ENCODE measurements at regions not wholly inside any gene's neighbourhood (a gene's known extent, or its start where the extent isn't known, plus 50 kb on each side); places are given as distances from the start of the nearest gene placed in this dataset.

DNA sequence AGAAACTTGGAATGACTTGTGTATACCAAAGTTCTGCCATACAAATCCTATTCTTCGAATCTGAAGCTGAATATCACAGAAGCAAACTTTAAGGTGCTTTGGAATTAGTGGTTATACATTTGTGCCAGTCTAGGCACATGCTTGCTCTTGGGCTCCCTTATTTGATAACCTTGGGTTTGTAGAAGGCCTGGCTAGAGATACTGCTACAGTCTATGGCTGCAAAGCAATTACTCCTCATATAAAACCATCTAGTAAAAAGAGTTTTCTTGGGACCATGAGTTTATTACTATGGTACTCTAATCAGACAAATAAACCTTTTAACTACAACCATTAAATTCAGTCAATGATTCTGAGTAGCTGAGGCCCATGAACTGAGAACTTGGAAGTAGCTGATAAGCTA is 92.5 kb upstream of the SLC13A1 start:
- no peak for TF ChIP-seq EP300 (IDR thresholded peaks at IDR 0.05)
- TF ChIP-seq CTCF (IDR thresholded peaks at IDR 0.05) = no peak
- no peak for TF ChIP-seq POLR2A (IDR thresholded peaks at IDR 0.05; ENCODE audit: low read depth)
- no peak for TF ChIP-seq POLR2AphosphoS5 (IDR thresholded peaks at IDR 0.05)
- Histone ChIP-seq H3K9me3 (no peaks in the 10 kb centered on the region), H3K4me1 (no peaks in the 10 kb centered on the region), H3K27ac (replicated peaks in 1 of 4) (no peak overlapping the region), H3K27me3 (no peaks in the 10 kb centered on the region), H3K4me3 (no peak overlapping the region), H3K36me3 (no peaks in the 10 kb centered on the region)
- DNase-seq (ENCODE audit: extremely low spot score) = no peak
- 75% methylated on average over 1 of the region's 1 CpG for WGBS
- intact Hi-C loops (cut with DNase I) = no loop called here

- no peak for DNase-seq (ENCODE audit: extremely low spot score)
- no peak overlapping the region for H3K4me3 ChIP-seq
- no peaks in the 10 kb centered on the region for H3K4me1 ChIP-seq
- no peak overlapping the region for H3K27ac ChIP-seq (replicated peaks in 1 of 4)
- no peaks in the 10 kb centered on the region for H3K9me3 ChIP-seq
- no peak for TF ChIP-seq POLR2A (IDR thresholded peaks at IDR 0.05; ENCODE audit: low read depth)
- TF ChIP-seq POLR2AphosphoS5 (IDR thresholded peaks at IDR 0.05) = no peak
- no peak for TF ChIP-seq EP300 (IDR thresholded peaks at IDR 0.05)
- no peaks in the 10 kb centered on the region for H3K27me3 ChIP-seq
- intact Hi-C loops (cut with DNase I) = no loop called here
- H3K36me3 ChIP-seq = no peaks in the 10 kb centered on the region
Observed at GRCh38 chr7:123289200-123289599, 89.4 kb upstream of the SLC13A1 start.

DNA sequence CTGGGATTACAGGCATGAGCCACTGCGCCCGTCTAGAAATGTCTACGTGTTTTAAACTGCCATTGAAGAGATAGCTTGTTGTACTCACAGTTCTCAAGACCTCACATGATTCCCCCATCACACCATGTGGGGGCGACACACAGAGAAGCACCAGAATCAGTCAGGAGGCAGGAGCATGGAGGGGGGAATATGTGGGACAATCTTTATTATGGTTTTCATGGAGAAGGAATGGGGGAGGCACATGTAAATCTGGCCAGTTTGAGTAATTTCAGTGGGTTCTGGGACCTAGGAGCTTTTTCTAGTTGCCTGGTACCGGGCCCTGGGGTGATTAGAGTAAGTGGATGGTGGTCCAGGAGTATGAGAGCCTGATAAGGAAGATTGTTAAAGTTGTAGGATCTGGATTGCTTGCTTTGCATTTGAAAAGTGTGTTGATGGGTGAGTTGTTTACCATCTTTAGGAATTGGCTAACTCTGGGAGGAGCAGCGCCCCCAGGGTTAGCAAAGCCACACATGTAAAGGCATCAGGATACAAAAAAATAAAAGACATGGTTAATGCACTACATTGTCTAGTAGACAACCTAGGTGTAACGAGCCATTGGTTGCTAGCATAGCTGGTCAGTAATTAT is 85.4 kb upstream of the SLC13A1 start:
- Histone ChIP-seq H3K4me3 (no peak overlapping the region), H3K9me3 (no peaks in the 10 kb centered on the region), H3K36me3 (no peaks in the 10 kb centered on the region), H3K27me3 (no peaks in the 10 kb centered on the region), H3K27ac (replicated peaks in 1 of 4) (no peak overlapping the region), H3K4me1 (no peaks in the 10 kb centered on the region)
- 70% methylated on average over 7 of the region's 7 CpGs for WGBS
- intact Hi-C loops (cut with DNase I) = no loop called here
- no peak for TF ChIP-seq POLR2A (IDR thresholded peaks at IDR 0.05; ENCODE audit: low read depth)
- no peak for TF ChIP-seq POLR2AphosphoS5 (IDR thresholded peaks at IDR 0.05)
- no peak for TF ChIP-seq CTCF (IDR thresholded peaks at IDR 0.05)
- no peak for TF ChIP-seq EP300 (IDR thresholded peaks at IDR 0.05)
- no peak for DNase-seq (ENCODE audit: extremely low spot score)

DNA sequence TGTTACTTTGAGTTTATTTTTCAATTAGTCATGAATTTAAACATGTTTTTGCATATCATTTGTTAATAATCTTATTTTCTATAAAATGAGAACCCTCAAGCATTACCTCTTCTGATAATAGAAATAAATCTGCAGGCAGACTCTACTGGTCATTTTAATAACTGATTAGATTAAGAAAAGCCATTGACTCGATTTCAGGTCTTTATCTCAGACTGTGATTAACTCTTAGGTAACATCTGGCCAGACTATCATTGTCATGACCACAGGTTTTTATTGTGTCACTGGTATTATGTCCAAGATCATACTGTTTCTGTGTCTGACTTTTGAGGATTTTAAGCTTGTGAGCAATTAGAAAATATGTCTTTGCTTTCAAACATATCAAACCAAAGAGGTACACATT is 83.6 kb upstream of the SLC13A1 start:
- Histone ChIP-seq H3K9me3 (no peaks in the 10 kb centered on the region), H3K36me3 (no peaks in the 10 kb centered on the region), H3K27ac (replicated peaks in 1 of 4) (no peak overlapping the region), H3K4me1 (no peaks in the 10 kb centered on the region), H3K4me3 (no peak overlapping the region), H3K27me3 (no peaks in the 10 kb centered on the region)
- 69% methylated on average over 1 of the region's 1 CpG for WGBS
- TF ChIP-seq POLR2A (IDR thresholded peaks at IDR 0.05; ENCODE audit: low read depth) (no peak), CTCF (IDR thresholded peaks at IDR 0.05) (no peak), EP300 (IDR thresholded peaks at IDR 0.05) (no peak), POLR2AphosphoS5 (IDR thresholded peaks at IDR 0.05) (no peak)
- intact Hi-C loops (cut with DNase I) = no loop called here
- DNase-seq (ENCODE audit: extremely low spot score) = no peak

- no peak for DNase-seq (ENCODE audit: extremely low spot score)
- H3K27me3 ChIP-seq = no peaks in the 10 kb centered on the region
- H3K4me3 ChIP-seq = no peak overlapping the region
- intact Hi-C loops (cut with DNase I) = no loop called here
- TF ChIP-seq EP300 (IDR thresholded peaks at IDR 0.05) = no peak
- no peak for TF ChIP-seq POLR2A (IDR thresholded peaks at IDR 0.05; ENCODE audit: low read depth)
- TF ChIP-seq POLR2AphosphoS5 (IDR thresholded peaks at IDR 0.05) = no peak
- TF ChIP-seq CTCF (IDR thresholded peaks at IDR 0.05) = no peak
- no peaks in the 10 kb centered on the region for H3K9me3 ChIP-seq
- no peak overlapping the region for H3K27ac ChIP-seq (replicated peaks in 1 of 4)
- no peaks in the 10 kb centered on the region for H3K4me1 ChIP-seq
- H3K36me3 ChIP-seq = no peaks in the 10 kb centered on the region
Observed at GRCh38 chr7:123282181-123282580, 82.4 kb upstream of the SLC13A1 start.

Measured in esophagus muscularis mucosa (tissue), 4 donors.